BJ (cell line): ENCODE measurements at regions not wholly inside any gene's neighbourhood (a gene's known extent, or its start where the extent isn't known, plus 50 kb on each side); places are given as distances from the start of the nearest gene placed in this dataset.

Experiments
- CTCF ChIA-PET: fragments of 350-600 bp; formaldehyde crosslinking; extraction: SDS; loops from one replicate; lab custom pipeline; 2021; ENCODE audit warnings: antibody characterized with exemption, inconsistent platforms; lab: Yijun Ruan, JAX
- POLR2A ChIA-PET: fragments of 300-600 bp; sonication (Branson Sonifier 250); formaldehyde crosslinking; extraction: SDS; loops from one replicate; lab custom pipeline; 2021; ENCODE audit warnings: antibody characterized with exemption; lab: Charles Lee
- DNase-seq: peaks from one replicate; pipeline ENCODE4 v3.0.0-alpha.2; 2011; ENCODE audit warnings: low read depth
- H3K27me3 ChIP-seq: 2 replicates; pipeline ENCODE4 v1.6.0; 2011; ENCODE audit warnings: low read length; ENCODE audit not compliant: control insufficient read depth, insufficient read depth
- H3K36me3 ChIP-seq: 2 replicates; pipeline ENCODE4 v1.5.1; 2011; ENCODE audit warnings: low read length; ENCODE audit not compliant: control insufficient read depth, insufficient read depth
- H3K4me3 ChIP-seq: 2 replicates; pipeline ENCODE4 v1.5.1; 2011; ENCODE audit warnings: low read depth, mild to moderate bottlenecking, control low read depth, low read length
- TF ChIP-seq, protein P1 (sequence below): IDR thresholded peaks from 2 replicates; pipeline ENCODE4 v1.5.1; 2011; ENCODE audit warnings: low read depth, mild to moderate bottlenecking, control low read depth, inconsistent platforms, low read length, moderate library complexity; ENCODE audit not compliant: insufficient read depth

DNA sequence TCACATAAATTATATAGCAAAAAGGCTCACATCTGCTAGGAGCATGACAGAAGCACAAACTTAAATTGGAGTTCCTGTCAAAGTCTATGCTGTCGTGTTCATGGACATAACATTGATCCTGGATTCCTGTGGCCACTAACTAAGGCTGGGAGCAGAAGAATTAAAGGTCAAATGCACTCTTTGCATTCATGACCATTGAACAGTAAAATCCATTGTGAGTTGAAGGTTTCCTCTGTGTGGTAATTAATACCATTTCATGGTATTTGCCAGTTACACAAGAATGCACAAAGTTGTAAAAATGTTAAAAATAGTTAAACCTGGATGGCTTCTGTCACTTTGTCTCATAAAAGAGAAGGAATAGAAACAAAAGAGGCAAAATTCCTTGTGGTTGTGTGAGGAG is 242.6 kb downstream of the NPR3 start:
- ChIA-PET CTCF (interaction anchor here (0.6 kb wide), 1 partner anchor 10 kb away, joined by 3 read pairs; no protein-coding TSS in a partner anchor), POLR2A (no interaction called here)
- Histone ChIP-seq H3K4me3 (no peak overlapping the region), H3K36me3 (no peaks in the 10 kb centered on the region), H3K27me3 (no peaks in the 10 kb centered on the region)
- no peak for DNase-seq
- TF ChIP-seq, protein P1, sequence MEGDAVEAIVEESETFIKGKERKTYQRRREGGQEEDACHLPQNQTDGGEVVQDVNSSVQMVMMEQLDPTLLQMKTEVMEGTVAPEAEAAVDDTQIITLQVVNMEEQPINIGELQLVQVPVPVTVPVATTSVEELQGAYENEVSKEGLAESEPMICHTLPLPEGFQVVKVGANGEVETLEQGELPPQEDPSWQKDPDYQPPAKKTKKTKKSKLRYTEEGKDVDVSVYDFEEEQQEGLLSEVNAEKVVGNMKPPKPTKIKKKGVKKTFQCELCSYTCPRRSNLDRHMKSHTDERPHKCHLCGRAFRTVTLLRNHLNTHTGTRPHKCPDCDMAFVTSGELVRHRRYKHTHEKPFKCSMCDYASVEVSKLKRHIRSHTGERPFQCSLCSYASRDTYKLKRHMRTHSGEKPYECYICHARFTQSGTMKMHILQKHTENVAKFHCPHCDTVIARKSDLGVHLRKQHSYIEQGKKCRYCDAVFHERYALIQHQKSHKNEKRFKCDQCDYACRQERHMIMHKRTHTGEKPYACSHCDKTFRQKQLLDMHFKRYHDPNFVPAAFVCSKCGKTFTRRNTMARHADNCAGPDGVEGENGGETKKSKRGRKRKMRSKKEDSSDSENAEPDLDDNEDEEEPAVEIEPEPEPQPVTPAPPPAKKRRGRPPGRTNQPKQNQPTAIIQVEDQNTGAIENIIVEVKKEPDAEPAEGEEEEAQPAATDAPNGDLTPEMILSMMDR, result no peak

DNA sequence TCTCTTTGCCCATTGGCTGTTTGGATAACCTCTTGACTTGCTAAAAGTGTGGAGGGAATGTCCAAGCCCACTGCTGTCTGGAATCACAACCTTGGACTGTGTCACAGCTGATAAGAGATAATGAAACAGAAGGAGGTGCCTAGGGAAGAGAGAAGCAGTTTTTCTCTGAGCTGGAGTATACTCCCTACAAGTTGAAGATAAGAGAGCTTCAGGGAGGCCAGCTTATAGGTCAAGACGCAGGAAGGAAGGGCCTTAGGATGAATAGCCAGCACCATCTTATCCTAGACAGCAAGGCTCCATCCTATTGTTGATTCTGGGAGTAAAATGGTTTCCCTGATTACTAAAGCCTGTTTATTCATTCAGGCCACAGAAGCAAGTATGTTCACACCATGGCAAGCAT is 244.7 kb downstream of the NPR3 start:
- CTCF ChIA-PET, result no interaction called here
- POLR2A ChIA-PET, result no interaction called here
- no peak for DNase-seq
- TF ChIP-seq, protein P1, result no peak
- Histone ChIP-seq H3K36me3 (no peaks in the 10 kb centered on the region), H3K27me3 (no peaks in the 10 kb centered on the region), H3K4me3 (no peak overlapping the region)

- POLR2A ChIA-PET, result no interaction called here
- Histone ChIP-seq H3K36me3 (no peaks in the 10 kb centered on the region), H3K4me3 (no peak overlapping the region), H3K27me3 (no peaks in the 10 kb centered on the region)
- DNase-seq, result no peak
- CTCF ChIA-PET, result no interaction called here
- TF ChIP-seq, protein P1, result no peak
These were observed 249.4 kb downstream of the NPR3 start for GRCh38 chr5:32960340-32961058.

- no peak for DNase-seq
- ChIA-PET CTCF (no interaction called here), POLR2A (no interaction called here)
- Histone ChIP-seq H3K4me3 (no peak overlapping the region), H3K27me3 (no peaks in the 10 kb centered on the region), H3K36me3 (no peaks in the 10 kb centered on the region)
- TF ChIP-seq, protein P1, result no peak
These were observed 249.9 kb downstream of the NPR3 start for GRCh38 chr5:32961059-32961415.

GRCh38 chr5:32964261-32964660 is 253.1 kb downstream of the NPR3 start:
- CTCF ChIA-PET, result interaction anchor here (0.7 to 0.9 kb wide), 3 partner anchors 11 to 256 kb away, joined by 3 read pairs; no protein-coding TSS in a partner anchor
- POLR2A ChIA-PET, result no interaction called here
- TF ChIP-seq, protein P1, result no peak
- no peak for DNase-seq
- Histone ChIP-seq H3K4me3 (no peak overlapping the region), H3K36me3 (no peaks in the 10 kb centered on the region), H3K27me3 (no peaks in the 10 kb centered on the region)
